ENCODE measurements at regions not wholly inside any gene's neighbourhood (a gene's known extent, or its start where the extent isn't known, plus 50 kb on each side); places are given as distances from the start of the nearest gene placed in this dataset.

DNA sequence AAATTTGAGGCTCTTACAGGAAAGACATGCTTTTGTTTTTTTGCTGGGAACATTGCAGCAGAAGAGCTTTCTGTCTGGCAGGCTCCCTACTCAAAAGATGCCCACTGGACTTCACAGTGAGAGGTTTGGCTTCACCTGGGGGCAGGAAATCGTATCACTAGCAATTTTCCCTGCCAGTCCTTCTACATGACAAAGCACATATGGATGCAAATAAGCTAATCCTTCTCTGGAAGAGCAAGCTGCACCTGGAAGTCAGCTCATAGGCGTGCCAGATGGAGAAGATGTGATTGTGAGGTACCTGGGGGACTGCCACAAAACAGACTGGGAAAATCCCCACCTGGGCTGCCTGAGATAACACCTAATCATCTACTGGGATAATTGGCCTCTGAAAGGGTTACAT is 195.0 kb upstream of the CPHXL start:
- TF ChIP-seq CTCF (conservative IDR thresholded peaks at IDR 0.05) (no peak), EZH2 (IDR thresholded peaks at IDR 0.05; ENCODE audit: low read depth) (no peak)
